ENCODE measurements at regions not wholly inside any gene's neighbourhood (a gene's known extent, or its start where the extent isn't known, plus 50 kb on each side); places are given as distances from the start of the nearest gene placed in this dataset.

- no peak for DNase-seq (ENCODE audit: low read depth)
Measured at GRCh38 chr5:79871364-79872120, 119.5 kb downstream of the MTX3 start.

- DNase-seq (ENCODE audit: low read depth), result no peak
Measured at GRCh38 chr5:79868163-79868670, 122.8 kb downstream of the MTX3 start.

DNA sequence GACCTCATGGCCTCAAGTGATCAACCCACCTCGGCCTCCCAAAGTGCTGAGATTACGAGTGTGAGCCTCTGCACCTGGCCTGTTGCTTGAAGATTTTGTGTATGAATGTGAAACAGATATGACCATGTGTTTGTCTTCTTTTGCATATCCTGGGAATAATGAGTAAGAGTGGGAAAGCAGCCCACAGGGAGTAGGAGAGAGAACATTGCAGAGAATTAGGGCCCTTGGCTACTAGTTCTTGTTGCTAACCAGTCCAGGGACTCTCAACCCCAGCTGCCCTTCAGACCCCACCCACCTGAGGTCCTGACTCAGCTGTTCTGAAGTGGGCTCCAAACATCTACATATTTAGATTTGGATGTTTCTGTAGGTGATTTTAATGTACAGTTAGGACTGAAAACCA, 125.5 kb downstream of the MTX3 start:
- no peak for DNase-seq (ENCODE audit: low read depth)

GRCh38 chr5:79864364-79864763, 126.7 kb downstream of the MTX3 start:
- DNase-seq (ENCODE audit: low read depth), result no peak

- DNase-seq (ENCODE audit: low read depth), result peak; percentile 44
Measured at GRCh38 chr5:79859588-79859987, 131.5 kb downstream of the MTX3 start.

- no peak for DNase-seq (ENCODE audit: low read depth)
Measured at GRCh38 chr5:79858410-79858723, 132.7 kb downstream of the MTX3 start.

DNA sequence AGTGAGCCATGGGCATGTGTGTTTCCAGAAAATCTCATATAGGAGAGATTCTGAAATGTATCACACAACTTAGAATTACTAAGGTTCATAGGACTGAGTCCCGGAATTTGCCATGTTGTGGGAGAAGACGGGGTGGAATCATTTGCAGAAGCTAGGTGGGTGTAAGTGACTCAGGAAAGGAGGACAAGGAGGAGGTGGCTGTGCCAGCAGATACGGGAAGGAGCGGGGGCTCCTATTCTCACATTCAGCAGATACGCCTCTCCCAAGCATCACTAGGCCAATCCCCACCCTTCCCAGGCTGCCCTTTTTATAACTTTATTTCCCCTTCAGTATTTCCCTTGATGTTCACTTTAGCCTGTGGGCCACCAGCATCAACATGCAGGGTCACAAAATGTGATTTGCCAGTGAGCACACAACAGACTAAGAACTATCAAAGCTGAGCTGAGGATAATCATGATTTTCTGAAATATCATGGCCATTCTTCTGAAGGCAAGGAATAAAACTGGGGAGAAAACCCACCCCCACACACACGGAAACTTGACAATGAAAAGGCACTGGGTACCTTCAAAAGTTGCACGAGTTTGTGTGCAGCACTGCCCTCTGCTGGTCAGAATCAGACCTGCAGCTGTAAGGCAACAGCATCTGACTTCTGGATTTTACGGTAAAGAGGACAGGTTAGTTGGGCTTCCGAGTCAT, 133.2 kb downstream of the MTX3 start:
- DNase-seq (ENCODE audit: low read depth), result peak; percentile 71

DNA sequence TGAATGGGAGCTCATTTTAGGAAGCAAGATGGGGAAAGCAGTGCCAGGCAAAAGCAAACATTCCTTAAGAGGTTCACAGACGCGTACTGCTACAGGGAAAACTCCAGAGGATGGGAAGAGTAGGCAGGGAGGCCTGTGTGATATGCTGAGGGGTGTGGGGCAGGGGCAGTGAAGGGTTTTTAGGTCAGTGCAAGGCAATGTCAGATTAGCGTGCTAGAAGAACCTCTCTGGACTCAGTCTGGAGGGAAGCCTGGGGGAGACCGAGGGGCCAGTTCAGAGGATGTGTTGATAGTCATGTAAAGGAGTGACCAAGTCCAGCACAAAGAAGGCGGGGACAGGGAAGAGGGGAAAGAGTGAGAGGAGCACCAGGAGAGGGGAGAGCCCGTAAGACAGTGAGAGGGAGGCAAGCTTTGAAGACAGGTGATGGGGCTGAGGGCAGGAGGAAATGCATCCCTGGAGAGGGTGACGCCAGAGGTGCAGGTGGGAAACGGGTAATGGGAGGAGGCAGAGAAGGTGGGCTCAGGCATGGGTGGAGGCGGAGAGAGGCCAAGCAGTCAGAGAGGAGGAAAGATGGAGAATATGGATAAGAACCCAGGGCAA, 134.5 kb downstream of the MTX3 start:
- no peak for DNase-seq (ENCODE audit: low read depth)

DNA sequence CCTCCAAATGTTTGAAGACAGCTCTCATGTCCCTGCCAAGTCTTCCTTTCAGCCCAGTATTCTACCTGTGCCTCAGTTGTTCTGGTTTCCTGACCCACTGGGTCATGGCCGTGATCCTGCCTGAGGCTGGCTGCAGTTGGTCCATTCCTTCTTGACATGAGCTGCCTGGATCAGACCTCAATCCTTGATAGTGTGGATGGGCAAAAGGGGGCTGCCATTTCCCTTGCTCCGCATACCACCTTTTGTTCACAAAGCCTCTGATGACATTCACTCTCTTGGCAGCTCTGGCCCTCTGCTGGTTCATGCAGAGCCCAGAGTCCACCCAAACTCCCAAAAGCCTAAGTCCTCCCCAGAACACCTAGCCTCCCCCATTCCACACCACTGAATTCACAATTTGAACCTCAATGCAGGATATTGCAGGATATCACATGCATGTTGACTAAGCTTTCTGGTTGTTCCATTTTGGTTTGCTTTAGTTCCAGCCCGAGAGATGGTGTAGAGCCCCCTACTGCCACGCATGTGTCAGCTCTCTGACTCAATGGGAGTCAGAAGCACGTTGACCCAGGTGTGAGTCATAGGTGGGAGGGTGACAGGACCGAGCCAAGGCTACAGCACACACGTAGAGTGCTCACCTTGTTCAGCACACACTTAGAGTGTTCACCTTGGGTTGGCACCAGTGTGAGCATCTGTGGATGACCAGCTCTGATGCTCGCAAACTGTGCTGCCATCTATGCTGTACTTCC, 137.2 kb downstream of the MTX3 start:
- no peak for DNase-seq (ENCODE audit: low read depth)

GRCh38 chr5:79853028-79853427, 138.0 kb downstream of the MTX3 start:
- DNase-seq (ENCODE audit: low read depth), result no peak

DNA sequence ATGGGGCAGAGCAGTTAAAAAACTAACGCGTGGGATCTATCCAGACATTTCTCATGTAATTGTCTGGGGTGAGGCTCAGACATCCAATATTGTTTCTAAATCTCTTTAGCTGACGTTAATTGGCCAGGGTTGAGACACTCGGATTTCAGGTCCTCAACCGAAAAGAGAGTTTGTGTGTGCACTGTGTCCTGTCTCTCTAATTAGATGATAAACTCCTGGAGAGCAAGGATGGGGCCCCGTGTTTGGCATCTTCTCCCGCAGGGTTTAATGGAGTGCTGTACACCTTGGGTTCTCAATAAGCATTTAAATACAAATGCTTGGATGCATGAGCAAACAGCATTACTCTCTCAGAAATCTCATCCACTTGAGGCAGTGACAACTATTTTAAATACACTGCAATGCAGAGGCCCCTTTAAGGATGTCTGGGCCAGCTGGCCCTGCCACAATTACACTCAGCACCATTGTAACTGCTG, 139.6 kb downstream of the MTX3 start:
- no peak for DNase-seq (ENCODE audit: low read depth)

- no peak for DNase-seq (ENCODE audit: low read depth)
Measured at GRCh38 chr5:79850941-79851340, 140.1 kb downstream of the MTX3 start.

- no peak for DNase-seq (ENCODE audit: low read depth)
Measured at GRCh38 chr5:79850316-79850822, 140.7 kb downstream of the MTX3 start.

GRCh38 chr5:79849486-79850315, 141.4 kb downstream of the MTX3 start:
- DNase-seq (ENCODE audit: low read depth), result no peak

Measured in myocyte (in vitro differentiated cells).